ENCODE measurements at regions not wholly inside any gene's neighbourhood (a gene's known extent, or its start where the extent isn't known, plus 50 kb on each side); places are given as distances from the start of the nearest gene placed in this dataset.

DNA sequence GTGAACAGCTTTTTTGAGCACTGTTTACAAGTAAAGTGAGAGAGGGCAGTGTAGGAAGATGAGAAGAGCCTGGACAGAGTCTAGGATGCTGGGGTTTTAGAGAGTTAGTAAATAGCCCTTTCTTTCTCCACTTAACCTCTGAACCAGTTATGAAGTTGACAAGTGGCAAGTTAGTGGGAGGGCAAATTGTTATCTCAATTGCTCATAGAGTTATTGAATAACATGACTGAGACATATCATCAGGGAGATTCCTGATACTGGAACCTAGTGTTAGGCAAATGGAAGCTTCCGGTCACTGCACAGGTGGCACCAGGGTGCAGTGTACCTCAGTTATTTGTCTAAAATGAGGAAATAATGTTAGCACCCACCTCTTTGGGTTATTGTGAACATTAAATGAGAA lies 57.8 kb upstream of the PTPN5 start:
- dilution Hi-C loops (cut with MboI; ENCODE audit: extremely low pct_ligation_motif_present, low sequenced_read_pairs) = no loop called here
- FAIRE-seq = no peak

GRCh38 chr11:18844753-18845367 lies 53.3 kb upstream of the PTPN5 start:
- Histone ChIP-seq H3K4me1 (ENCODE audit: control insufficient read depth, extremely low read depth, insufficient read depth, low read length) (no peaks in the 10 kb centered on the region), H2AFZ (ENCODE audit: control insufficient read depth, low read length) (no peak overlapping the region), H4K20me1 (ENCODE audit: control insufficient read depth, extremely low read depth, insufficient read depth, low read length) (no peaks in the 10 kb centered on the region), H3K27ac (ENCODE audit: control insufficient read depth, insufficient read depth, low read length) (no peak overlapping the region), H3K27me3 (ENCODE audit: control insufficient read depth, extremely low read depth, insufficient read depth, low read length) (no peaks in the 10 kb centered on the region), H3K4me3 (ENCODE audit: control insufficient read depth in 2 of 3, extremely low read depth in 1 of 3, insufficient read depth in 2 of 3, low read depth in 1 of 3, low read length in 3 of 3) (no peak overlapping the region), H3K9me1 (ENCODE audit: control insufficient read depth, extremely low read depth, insufficient read depth, low read length) (no peaks in the 10 kb centered on the region), H3K9me3 (ENCODE audit: control insufficient read depth, low read depth, low read length) (peaks cover 3% of the 10 kb centered on the region), H3K36me3 (ENCODE audit: control insufficient read depth in 2 of 2, extremely low read depth in 1 of 2, insufficient read depth in 2 of 2, low read length in 2 of 2) (no peaks in the 10 kb centered on the region), H3K79me2 (ENCODE audit: control insufficient read depth, insufficient read depth, low read length) (no peaks in the 10 kb centered on the region), H3K4me2 (ENCODE audit: control insufficient read depth, extremely low read depth, insufficient read depth, low read depth, low read length) (no peak overlapping the region), H3K9ac (ENCODE audit: control insufficient read depth, extremely low read depth, insufficient read depth, low read length) (no peak overlapping the region)
- dilution Hi-C loops (cut with MboI; ENCODE audit: extremely low pct_ligation_motif_present, low sequenced_read_pairs) = no loop called here
- DNase-seq (ENCODE audit: low read depth, low spot score) = peak; percentile 23
- peak; percentile 78 for FAIRE-seq
- peak; percentile 59 to 74 (median 68) for TF ChIP-seq CTCF (optimal IDR thresholded peaks at IDR 0.05 in 1 of 3, IDR thresholded peaks at IDR 0.05 in 1 of 3, conservative IDR thresholded peaks at IDR 0.05 in 1 of 3; ENCODE audit: extremely low read depth in 1 of 3, insufficient read depth in 2 of 3, low read length in 3 of 3)
- no peak for TF ChIP-seq EZH2 (IDR thresholded peaks at IDR 0.05; ENCODE audit: low read length)

More for the DNA sequence above, 57.8 kb upstream of the PTPN5 start:
- no peak overlapping the region for H3K4me3 ChIP-seq (ENCODE audit: control insufficient read depth in 2 of 3, extremely low read depth in 1 of 3, insufficient read depth in 2 of 3, low read depth in 1 of 3, low read length in 3 of 3)
- H3K27me3 ChIP-seq (ENCODE audit: control insufficient read depth, extremely low read depth, insufficient read depth, low read length) = no peaks in the 10 kb centered on the region
- H3K4me2 ChIP-seq (ENCODE audit: control insufficient read depth, extremely low read depth, insufficient read depth, low read depth, low read length) = no peak overlapping the region
- H3K79me2 ChIP-seq (ENCODE audit: control insufficient read depth, insufficient read depth, low read length) = no peaks in the 10 kb centered on the region
- TF ChIP-seq CTCF (optimal IDR thresholded peaks at IDR 0.05 in 1 of 3, IDR thresholded peaks at IDR 0.05 in 1 of 3, conservative IDR thresholded peaks at IDR 0.05 in 1 of 3; ENCODE audit: extremely low read depth in 1 of 3, insufficient read depth in 2 of 3, low read length in 3 of 3) (no peak), EZH2 (IDR thresholded peaks at IDR 0.05; ENCODE audit: low read length) (no peak)
- H2AFZ ChIP-seq (ENCODE audit: control insufficient read depth, low read length) = no peak overlapping the region
- no peak for DNase-seq (ENCODE audit: low read depth, low spot score)
- H4K20me1 ChIP-seq (ENCODE audit: control insufficient read depth, extremely low read depth, insufficient read depth, low read length) = no peaks in the 10 kb centered on the region
- no peak overlapping the region for H3K27ac ChIP-seq (ENCODE audit: control insufficient read depth, insufficient read depth, low read length)
- H3K9me1 ChIP-seq (ENCODE audit: control insufficient read depth, extremely low read depth, insufficient read depth, low read length) = no peaks in the 10 kb centered on the region
- H3K9ac ChIP-seq (ENCODE audit: control insufficient read depth, extremely low read depth, insufficient read depth, low read length) = no peak overlapping the region
- no peaks in the 10 kb centered on the region for H3K36me3 ChIP-seq (ENCODE audit: control insufficient read depth in 2 of 2, extremely low read depth in 1 of 2, insufficient read depth in 2 of 2, low read length in 2 of 2)
- H3K9me3 ChIP-seq (ENCODE audit: control insufficient read depth, low read depth, low read length) = no peaks in the 10 kb centered on the region
- H3K4me1 ChIP-seq (ENCODE audit: control insufficient read depth, extremely low read depth, insufficient read depth, low read length) = no peaks in the 10 kb centered on the region

All from keratinocyte (primary cell).